Sigmoid colon (tissue), 6 donors: ENCODE measurements at regions not wholly inside any gene's neighbourhood (a gene's known extent, or its start where the extent isn't known, plus 50 kb on each side); places are given as distances from the start of the nearest gene placed in this dataset.
"Not testable (repeated sequence)": the region's sequence is repeated elsewhere in the genome, so short reads cannot be mapped to it uniquely, and the experiment has no call there.

Experiments used
- DNase-seq: peaks from one replicate; pipeline ENCODE4 v3.0.0-alpha.2; 2019
- H3K27ac ChIP-seq, 4 donors: fragments of 200-600 bp; sonication (generic); one replicate each; pipeline ENCODE4 v1.5.1; 2016 to 2019; ENCODE audit warnings: mild to moderate bottlenecking in 1 of 4
- H3K27me3 ChIP-seq, 3 donors: fragments of 200-600 bp; sonication (generic); one replicate each; pipeline ENCODE4 v1.5.1; 2019; ENCODE audit warnings: mild to moderate bottlenecking in 1 of 3
- H3K36me3 ChIP-seq, 4 donors: fragments of 200-600 bp; sonication (generic); one replicate each; pipeline ENCODE4 v1.5.1; 2016 to 2019
- H3K4me1 ChIP-seq, 4 donors: fragments of 200-600 bp; sonication (generic); one replicate each; pipeline ENCODE4 v1.5.1; 2017 to 2019
- H3K4me3 ChIP-seq, 4 donors: fragments of 200-600 bp; sonication (generic); one replicate each; pipeline ENCODE4 v1.5.1; 2017 to 2019; ENCODE audit warnings: mild to moderate bottlenecking in 2 of 4, moderate library complexity in 1 of 4
- H3K9me3 ChIP-seq, 4 donors: fragments of 200-600 bp in 3 of 4; sonication (generic) in 3 of 4; one replicate each; pipeline versions ENCODE4 v1.5.1 to v1.6.1; 2013 to 2019
- CTCF ChIP-seq, 4 experiments: fragments of 450-650 bp in 3 of 4; fragments of 200-600 bp in 1 of 4; IDR thresholded peaks; one replicate each; pipeline ENCODE4 v1.5.1; 2016 to 2019; ENCODE audit warnings: antibody characterized with exemption in 4 of 4, mild to moderate bottlenecking in 3 of 4, moderate library complexity in 2 of 4
- EP300 ChIP-seq, 4 donors: sonication (generic); formaldehyde crosslinking; IDR thresholded peaks; one replicate each; pipeline ENCODE4 v1.6.1; 2017; ENCODE audit warnings: antibody characterized with exemption in 4 of 4
- POLR2A ChIP-seq, 2 donors: fragments of 450-650 bp; IDR thresholded peaks; one replicate each; pipeline ENCODE4 v1.6.1; 2016; ENCODE audit warnings: antibody characterized with exemption in 2 of 2, mild to moderate bottlenecking in 2 of 2, moderate library complexity in 2 of 2
- POLR2AphosphoS5 ChIP-seq, 4 donors: sonication (generic); formaldehyde crosslinking; IDR thresholded peaks; one replicate each; pipeline ENCODE4 v1.6.1; 2017; ENCODE audit warnings: antibody characterized with exemption in 4 of 4
- WGBS, 2 donors: extraction: QIAGEN DNeasy Blood & Tissue Kit; methylation state at CpG; one replicate each; pipeline ENCODE4 v1.1.7; 2013; 5-methylcytosine and 5-hydroxymethylcytosine counted together
- intact Hi-C: fragments of 100-400 bp; cut with DNase I; formaldehyde crosslinking; loops from one replicate; pipeline ENCODE4 v1.15.1; 2023
- donor health status: healthy with polysubstance abuse.
- donor health status: healthy.

GRCh38 chr17:77631307-77631706 is 327.2 kb upstream of the TNRC6C start:
- peaks cover 0 to 6% (median 0%) of the 10 kb centered on the region in 4 donors for H3K9me3 ChIP-seq
- H3K27ac ChIP-seq: no peak overlapping the region
- H3K36me3 ChIP-seq: no peaks in the 10 kb centered on the region
- H3K4me1 ChIP-seq: no peaks in the 10 kb centered on the region
- intact Hi-C loops: no loop called here
- no peak for DNase-seq
- no peaks in the 10 kb centered on the region for H3K27me3 ChIP-seq
- no peak overlapping the region for H3K4me3 ChIP-seq
- TF ChIP-seq EP300 (IDR thresholded peaks at IDR 0.05) (no peak), POLR2AphosphoS5 (IDR thresholded peaks at IDR 0.05) (no peak), POLR2A (IDR thresholded peaks at IDR 0.05) (no peak), CTCF (IDR thresholded peaks at IDR 0.05) (no peak)
- 90 to 96% methylated on average over 9 of the region's 9 CpGs for WGBS, 2 donors

GRCh38 chr17:77632619-77633018 is 325.9 kb upstream of the TNRC6C start:
- H3K9me3 ChIP-seq: peaks cover 0 to under 1% (median 0%) of the 10 kb centered on the region in 4 donors
- peaks cover 0 to 5% (median 0%) of the 10 kb centered on the region in 3 donors for H3K27me3 ChIP-seq
- intact Hi-C loops: no loop called here
- H3K4me3 ChIP-seq: no peak overlapping the region
- H3K27ac ChIP-seq: no peak overlapping the region
- WGBS, 2 donors: 80 to 87% methylated on average over 6 of the region's 6 CpGs
- no peak for DNase-seq
- H3K36me3 ChIP-seq: no peaks in the 10 kb centered on the region
- no peaks in the 10 kb centered on the region for H3K4me1 ChIP-seq
- TF ChIP-seq CTCF (IDR thresholded peaks at IDR 0.05): no peak
- TF ChIP-seq POLR2A (IDR thresholded peaks at IDR 0.05): no peak
- no peak for TF ChIP-seq POLR2AphosphoS5 (IDR thresholded peaks at IDR 0.05)
- no peak for TF ChIP-seq EP300 (IDR thresholded peaks at IDR 0.05)

- WGBS, 2 donors: 55 to 57% methylated on average over 4 of the region's 4 CpGs
- no peak for TF ChIP-seq POLR2A (IDR thresholded peaks at IDR 0.05)
- no peak for TF ChIP-seq POLR2AphosphoS5 (IDR thresholded peaks at IDR 0.05)
- no peak for TF ChIP-seq EP300 (IDR thresholded peaks at IDR 0.05)
- no peak for TF ChIP-seq CTCF (IDR thresholded peaks at IDR 0.05)
- intact Hi-C loops: no loop called here
- Histone ChIP-seq H3K4me3 (no peak overlapping the region), H3K27ac (no peak overlapping the region), H3K36me3 (no peaks in the 10 kb centered on the region), H3K4me1 (no peaks in the 10 kb centered on the region), H3K9me3 (no peaks in the 10 kb centered on the region), H3K27me3 (peaks cover 0 to 5% (median 0%) of the 10 kb centered on the region in 3 donors)
- DNase-seq: no peak
These were observed 323.8 kb upstream of the TNRC6C start for GRCh38 chr17:77634710-77635109.

- no peak for TF ChIP-seq CTCF (IDR thresholded peaks at IDR 0.05)
- TF ChIP-seq POLR2A (IDR thresholded peaks at IDR 0.05): no peak
- 87 to 88% methylated on average over 4 of the region's 4 CpGs for WGBS, 2 donors
- H3K27ac ChIP-seq: no peak overlapping the region
- DNase-seq: no peak
- H3K27me3 ChIP-seq: peaks cover 0 to 5% (median 0%) of the 10 kb centered on the region in 3 donors
- no peaks in the 10 kb centered on the region for H3K36me3 ChIP-seq
- no peaks in the 10 kb centered on the region for H3K9me3 ChIP-seq
- intact Hi-C loops: no loop called here
- no peaks in the 10 kb centered on the region for H3K4me1 ChIP-seq
- H3K4me3 ChIP-seq: no peak overlapping the region
These were observed 323.3 kb upstream of the TNRC6C start for GRCh38 chr17:77635176-77635575.

GRCh38 chr17:77635785-77636184 is 322.7 kb upstream of the TNRC6C start:
- H3K36me3 ChIP-seq, H3K9me3 ChIP-seq, H3K27ac ChIP-seq, H3K4me3 ChIP-seq, H3K4me1 ChIP-seq, intact Hi-C loops, H3K27me3 ChIP-seq, DNase-seq: not testable (repeated sequence)
- 70 to 77% methylated on average over 3 of the region's 3 CpGs for WGBS, 2 donors
